SK-N-SH (cell line): ENCODE measurements at regions not wholly inside any gene's neighbourhood (a gene's known extent, or its start where the extent isn't known, plus 50 kb on each side); places are given as distances from the start of the nearest gene placed in this dataset.

Experiments
- EP300 ChIP-seq, 2 experiments: IDR thresholded peaks; 2 replicates each; pipeline versions ENCODE4 v1.4.0 to v1.6.1; 2012; ENCODE audit warnings: borderline replicate concordance in 1 of 2, low read depth in 1 of 2, low read length in 1 of 2
- MXI1 ChIP-seq: IDR thresholded peaks from 2 replicates; pipeline ENCODE4 v1.6.1; 2012; ENCODE audit warnings: mild to moderate bottlenecking, low read depth, low read length, improper control_type of control experiment
- NFIC ChIP-seq: IDR thresholded peaks from 2 replicates; pipeline ENCODE4 v1.4.0; 2012; ENCODE audit warnings: borderline replicate concordance
- YY1 ChIP-seq: IDR thresholded peaks from 2 replicates; pipeline ENCODE4 v1.4.0; 2012; ENCODE audit warnings: low read depth, mild to moderate bottlenecking

- no peak for TF ChIP-seq NFIC
- TF ChIP-seq EP300 (IDR thresholded peaks at IDR 0.05; ENCODE audit: borderline replicate concordance in 1 of 2, low read depth in 1 of 2, low read length in 1 of 2) = no peak
- no peak for TF ChIP-seq MXI1
- no peak for TF ChIP-seq YY1
These were observed 176.6 kb upstream of the C9orf72 start for GRCh38 chr9:27749838-27750237.
